ENCODE measurements at regions not wholly inside any gene's neighbourhood (a gene's known extent, or its start where the extent isn't known, plus 50 kb on each side); places are given as distances from the start of the nearest gene placed in this dataset.

GRCh38 chr7:45494885-45495284 is 79.3 kb upstream of the ADCY1 start:
- TF ChIP-seq REST (IDR thresholded peaks at IDR 0.05; ENCODE audit: insufficient read depth in 1 of 2, low read depth in 2 of 2, low read length in 2 of 2) (no peak), FOXP2 (optimal IDR thresholded peaks at IDR 0.05; ENCODE audit: borderline replicate concordance, extremely low read depth, extremely low read length, insufficient read depth) (no peak), TAF1 (IDR thresholded peaks at IDR 0.05; ENCODE audit: borderline replicate concordance, insufficient read depth, low read length) (no peak), SIN3A (IDR thresholded peaks at IDR 0.05; ENCODE audit: borderline replicate concordance, insufficient read depth, low read length) (no peak)

- no peak for TF ChIP-seq FOXP2 (optimal IDR thresholded peaks at IDR 0.05; ENCODE audit: borderline replicate concordance, extremely low read depth, extremely low read length, insufficient read depth)
- no peak for TF ChIP-seq TAF1 (IDR thresholded peaks at IDR 0.05; ENCODE audit: borderline replicate concordance, insufficient read depth, low read length)
- TF ChIP-seq POLR2AphosphoS5 (IDR thresholded peaks at IDR 0.05; ENCODE audit: low read depth, low read length), result no peak
- no peak for TF ChIP-seq SIN3A (IDR thresholded peaks at IDR 0.05; ENCODE audit: borderline replicate concordance, insufficient read depth, low read length)
- TF ChIP-seq REST (IDR thresholded peaks at IDR 0.05; ENCODE audit: insufficient read depth in 1 of 2, low read depth in 2 of 2, low read length in 2 of 2), result no peak
Measured at GRCh38 chr7:45495618-45496017, 78.5 kb upstream of the ADCY1 start.

- TF ChIP-seq REST (IDR thresholded peaks at IDR 0.05; ENCODE audit: insufficient read depth in 1 of 2, low read depth in 2 of 2, low read length in 2 of 2) (no peak), SIN3A (IDR thresholded peaks at IDR 0.05; ENCODE audit: borderline replicate concordance, insufficient read depth, low read length) (no peak), POLR2AphosphoS5 (IDR thresholded peaks at IDR 0.05; ENCODE audit: low read depth, low read length) (no peak), FOXP2 (optimal IDR thresholded peaks at IDR 0.05; ENCODE audit: borderline replicate concordance, extremely low read depth, extremely low read length, insufficient read depth) (no peak), TAF1 (IDR thresholded peaks at IDR 0.05; ENCODE audit: borderline replicate concordance, insufficient read depth, low read length) (no peak)
Measured at GRCh38 chr7:45500257-45500656, 73.9 kb upstream of the ADCY1 start.

GRCh38 chr7:45501791-45502190 is 72.4 kb upstream of the ADCY1 start:
- TF ChIP-seq POLR2AphosphoS5 (IDR thresholded peaks at IDR 0.05; ENCODE audit: low read depth, low read length) (no peak), SIN3A (IDR thresholded peaks at IDR 0.05; ENCODE audit: borderline replicate concordance, insufficient read depth, low read length) (no peak), FOXP2 (optimal IDR thresholded peaks at IDR 0.05; ENCODE audit: borderline replicate concordance, extremely low read depth, extremely low read length, insufficient read depth) (no peak), REST (IDR thresholded peaks at IDR 0.05; ENCODE audit: insufficient read depth in 1 of 2, low read depth in 2 of 2, low read length in 2 of 2) (no peak), TAF1 (IDR thresholded peaks at IDR 0.05; ENCODE audit: borderline replicate concordance, insufficient read depth, low read length) (no peak)

- TF ChIP-seq TAF1 (IDR thresholded peaks at IDR 0.05; ENCODE audit: borderline replicate concordance, insufficient read depth, low read length) (no peak), POLR2AphosphoS5 (IDR thresholded peaks at IDR 0.05; ENCODE audit: low read depth, low read length) (no peak)
Measured at GRCh38 chr7:45506059-45506458, 68.1 kb upstream of the ADCY1 start.
